Lower lobe of right lung (tissue), 2 donors: ENCODE measurements at regions not wholly inside any gene's neighbourhood (a gene's known extent, or its start where the extent isn't known, plus 50 kb on each side); places are given as distances from the start of the nearest gene placed in this dataset.

Experiments used
- ATAC-seq, 2 donors: fragments of 200-7000 bp; cut with Tn5 transposase; one replicate each; pipeline ENCODE4 v1.9.1; 2020 to 2022; ENCODE audit warnings: mild to moderate bottlenecking in 2 of 2, moderate library complexity in 2 of 2
- DNase-seq: peaks from one replicate; pipeline ENCODE4 v3.0.0-alpha.2; 2020
- H3K27ac ChIP-seq: fragments of 200-600 bp; one replicate; pipeline ENCODE4 v1.8.0; 2022
- H3K27me3 ChIP-seq: fragments of 200-600 bp; one replicate; pipeline ENCODE4 v1.8.0; 2022; ENCODE audit warnings: low read depth
- H3K36me3 ChIP-seq: fragments of 200-600 bp; one replicate; pipeline ENCODE4 v1.8.0; 2022; ENCODE audit warnings: mild to moderate bottlenecking
- H3K4me1 ChIP-seq: fragments of 200-600 bp; one replicate; pipeline ENCODE4 v1.8.0; 2022
- H3K4me3 ChIP-seq: fragments of 200-600 bp; one replicate; pipeline ENCODE4 v1.8.0; 2022; ENCODE audit warnings: mild to moderate bottlenecking
- H3K9me3 ChIP-seq: fragments of 200-600 bp; one replicate; pipeline ENCODE4 v1.8.0; 2022
- intact Hi-C: fragments of 100-400 bp; cut with DNase I; formaldehyde crosslinking; loops from one replicate; pipeline ENCODE4 v1.11.0; 2022
- TF ChIP-seq, protein P1 (sequence below): fragments of 200-600 bp; IDR thresholded peaks from one replicate; pipeline ENCODE4 v1.8.0; 2022; ENCODE audit warnings: antibody characterized with exemption, mild to moderate bottlenecking
- donor health status: DM: no; HTN: yes; CAD: no; lungs with severe emphysema.

DNA sequence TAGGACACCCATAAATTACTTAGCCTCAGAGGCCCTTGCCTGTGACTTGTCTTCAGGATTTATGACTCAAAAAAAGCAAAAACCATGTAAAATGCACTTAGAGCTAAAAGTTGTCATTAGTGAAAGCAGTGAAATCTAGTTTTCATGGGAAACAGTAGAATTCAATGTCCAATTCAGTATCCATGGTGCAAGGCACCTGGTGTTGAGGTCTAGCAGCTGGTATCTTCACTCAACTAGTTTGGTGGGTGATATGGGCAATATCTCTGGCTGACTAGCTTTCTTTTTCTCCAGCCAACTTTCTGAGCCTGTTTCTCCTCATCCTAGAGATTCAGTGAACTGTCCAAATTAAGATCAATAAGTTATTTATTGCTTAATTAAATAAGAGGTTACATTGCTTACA, 229.8 kb upstream of the NDST4 start:
- no peak for DNase-seq
- no peaks in the 10 kb centered on the region for H3K4me1 ChIP-seq

DNA sequence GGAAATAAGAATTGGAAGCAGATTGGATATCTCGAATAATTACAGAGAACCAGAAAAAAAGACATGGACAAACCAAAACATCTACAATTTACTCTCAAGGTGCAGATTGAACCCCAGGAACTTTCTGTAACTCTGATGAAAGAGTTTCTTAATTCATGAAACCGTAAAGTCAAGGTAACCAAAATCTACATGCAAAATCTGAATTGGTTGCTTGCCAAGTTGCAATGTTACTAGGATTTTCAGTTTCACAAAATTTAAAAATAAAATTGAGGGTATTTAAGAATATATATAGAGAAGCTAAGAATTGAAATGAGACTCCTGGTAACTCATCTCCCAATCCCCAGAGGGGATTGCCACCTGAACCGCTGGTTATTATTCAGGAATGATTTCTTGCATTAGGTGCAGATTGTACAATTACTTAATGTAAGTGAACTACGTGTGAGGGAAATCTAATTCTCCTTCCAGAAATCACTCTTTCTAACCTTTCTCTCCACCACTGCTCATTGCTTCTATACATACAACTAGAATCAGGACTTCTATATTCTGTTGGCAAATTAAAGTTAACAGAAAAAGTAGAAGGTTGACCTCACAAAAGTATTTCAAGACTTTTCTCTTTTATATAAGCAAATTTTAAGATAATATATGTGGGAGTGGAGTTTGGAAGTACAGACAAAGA, 221.5 kb upstream of the NDST4 start:
- TF ChIP-seq, protein P1, sequence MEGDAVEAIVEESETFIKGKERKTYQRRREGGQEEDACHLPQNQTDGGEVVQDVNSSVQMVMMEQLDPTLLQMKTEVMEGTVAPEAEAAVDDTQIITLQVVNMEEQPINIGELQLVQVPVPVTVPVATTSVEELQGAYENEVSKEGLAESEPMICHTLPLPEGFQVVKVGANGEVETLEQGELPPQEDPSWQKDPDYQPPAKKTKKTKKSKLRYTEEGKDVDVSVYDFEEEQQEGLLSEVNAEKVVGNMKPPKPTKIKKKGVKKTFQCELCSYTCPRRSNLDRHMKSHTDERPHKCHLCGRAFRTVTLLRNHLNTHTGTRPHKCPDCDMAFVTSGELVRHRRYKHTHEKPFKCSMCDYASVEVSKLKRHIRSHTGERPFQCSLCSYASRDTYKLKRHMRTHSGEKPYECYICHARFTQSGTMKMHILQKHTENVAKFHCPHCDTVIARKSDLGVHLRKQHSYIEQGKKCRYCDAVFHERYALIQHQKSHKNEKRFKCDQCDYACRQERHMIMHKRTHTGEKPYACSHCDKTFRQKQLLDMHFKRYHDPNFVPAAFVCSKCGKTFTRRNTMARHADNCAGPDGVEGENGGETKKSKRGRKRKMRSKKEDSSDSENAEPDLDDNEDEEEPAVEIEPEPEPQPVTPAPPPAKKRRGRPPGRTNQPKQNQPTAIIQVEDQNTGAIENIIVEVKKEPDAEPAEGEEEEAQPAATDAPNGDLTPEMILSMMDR: no peak
- DNase-seq: no peak
- intact Hi-C loops: no loop called here
- no peak for ATAC-seq
- H3K27ac ChIP-seq: no peak overlapping the region
- no peak overlapping the region for H3K4me3 ChIP-seq
- no peaks in the 10 kb centered on the region for H3K27me3 ChIP-seq
- H3K4me1 ChIP-seq: no peaks in the 10 kb centered on the region
- no peaks in the 10 kb centered on the region for H3K36me3 ChIP-seq
- no peaks in the 10 kb centered on the region for H3K9me3 ChIP-seq

More for the DNA sequence above, 229.8 kb upstream of the NDST4 start:
- H3K9me3 ChIP-seq: no peaks in the 10 kb centered on the region
- no peaks in the 10 kb centered on the region for H3K36me3 ChIP-seq
- H3K4me3 ChIP-seq: no peak overlapping the region
- H3K27me3 ChIP-seq: no peaks in the 10 kb centered on the region
- TF ChIP-seq, protein P1: no peak
- no peak overlapping the region for H3K27ac ChIP-seq
- intact Hi-C loops: no loop called here
- ATAC-seq: no peak

DNA sequence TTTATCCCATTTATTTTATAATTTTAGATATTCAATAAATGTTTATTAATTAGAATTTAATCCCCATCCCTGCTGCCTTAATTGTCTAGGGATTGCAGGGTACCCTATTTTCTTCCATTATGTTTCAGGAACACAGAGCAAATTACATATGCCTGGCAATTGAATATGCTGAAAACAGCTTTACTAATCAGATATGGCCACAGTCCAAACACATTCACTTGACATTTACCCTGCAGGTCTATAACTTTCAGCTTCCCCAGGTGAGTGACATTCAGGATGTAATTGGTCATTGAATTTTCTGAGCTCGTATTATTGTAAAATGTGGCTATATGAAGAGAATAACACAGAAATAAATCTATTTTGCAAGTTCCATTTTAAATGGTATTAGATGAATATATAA, 218.7 kb upstream of the NDST4 start:
- ATAC-seq: no peak
- intact Hi-C loops: no loop called here
- H3K9me3 ChIP-seq: no peaks in the 10 kb centered on the region
- H3K4me1 ChIP-seq: no peaks in the 10 kb centered on the region
- no peak overlapping the region for H3K4me3 ChIP-seq
- no peaks in the 10 kb centered on the region for H3K36me3 ChIP-seq
- H3K27ac ChIP-seq: no peak overlapping the region
- no peak for DNase-seq
- H3K27me3 ChIP-seq: no peaks in the 10 kb centered on the region
- TF ChIP-seq, protein P1: no peak

DNA sequence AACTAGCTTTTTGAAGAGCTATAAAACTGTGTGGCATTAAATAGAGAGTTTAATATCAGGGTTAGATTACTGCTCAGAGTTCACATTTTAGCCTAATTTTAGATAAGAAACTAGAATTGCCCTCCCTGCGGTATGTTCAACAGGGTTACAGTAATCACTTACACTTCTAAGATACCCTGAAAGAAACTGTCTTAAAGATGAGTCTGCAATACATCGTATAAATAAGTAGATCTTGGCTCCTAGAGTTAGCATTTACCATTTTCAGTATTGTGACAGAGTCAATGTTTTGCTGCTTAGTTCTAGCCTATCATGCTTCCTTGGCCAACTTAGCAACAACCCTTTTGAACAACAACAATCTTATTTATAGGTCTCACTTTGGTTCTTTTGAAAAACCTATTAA, 217.8 kb upstream of the NDST4 start:
- TF ChIP-seq, protein P1: no peak
- Histone ChIP-seq H3K27me3 (no peaks in the 10 kb centered on the region), H3K27ac (no peak overlapping the region), H3K4me1 (no peaks in the 10 kb centered on the region), H3K36me3 (no peaks in the 10 kb centered on the region), H3K4me3 (no peak overlapping the region), H3K9me3 (no peaks in the 10 kb centered on the region)
- DNase-seq (no peak), ATAC-seq (no peak)
- intact Hi-C loops: no loop called here

DNA sequence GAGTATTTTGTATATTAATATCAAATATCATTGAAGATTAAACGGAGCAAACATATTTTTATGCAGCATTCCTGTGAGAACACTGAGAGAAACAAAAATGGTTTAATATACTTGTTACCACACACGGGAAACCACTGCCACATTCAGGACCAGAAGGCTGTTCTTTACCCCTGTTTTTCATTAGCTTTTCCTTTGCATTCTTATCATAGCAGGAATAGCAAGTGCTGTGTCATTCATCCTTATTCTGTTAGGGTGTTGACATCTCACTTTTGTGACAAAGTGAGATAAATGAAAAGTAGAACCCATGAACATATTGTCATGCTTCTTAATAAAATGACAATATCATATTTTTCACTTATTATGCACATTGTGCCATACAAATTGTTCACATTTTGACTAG, 212.4 kb upstream of the NDST4 start:
- TF ChIP-seq, protein P1: no peak
- Histone ChIP-seq H3K27ac (no peak overlapping the region), H3K27me3 (no peaks in the 10 kb centered on the region), H3K9me3 (no peaks in the 10 kb centered on the region), H3K4me3 (no peak overlapping the region), H3K36me3 (no peaks in the 10 kb centered on the region), H3K4me1 (no peaks in the 10 kb centered on the region)
- intact Hi-C loops: no loop called here
- no peak for DNase-seq
- ATAC-seq: no peak
